Mesothelial cell of epicardium (in vitro differentiated cells): ENCODE measurements at regions not wholly inside any gene's neighbourhood (a gene's known extent, or its start where the extent isn't known, plus 50 kb on each side); places are given as distances from the start of the nearest gene placed in this dataset.

Experiments used
- DNase-seq, 2 experiments: peaks; one replicate each; pipeline ENCODE4 v3.0.0; 2021; ENCODE audit warnings: low spot score in 2 of 2; ENCODE audit not compliant: unreplicated experiment in 2 of 2
- H3K27ac Mint-ChIP-seq: 2 replicates; pipeline ENCODE4 v1.8.0; 2021; ENCODE audit warnings: mixed read lengths
- H3K27me3 Mint-ChIP-seq: 2 replicates; pipeline ENCODE4 v1.8.0; 2021; ENCODE audit warnings: low read depth, mixed read lengths
- H3K36me3 Mint-ChIP-seq: 2 replicates; pipeline ENCODE4 v1.8.0; 2021; ENCODE audit warnings: mixed read lengths
- H3K4me1 Mint-ChIP-seq: 2 replicates; pipeline ENCODE4 v1.8.0; 2021; ENCODE audit warnings: mixed read lengths
- H3K4me3 Mint-ChIP-seq: 2 replicates; pipeline ENCODE4 v1.8.0; 2021; ENCODE audit warnings: mild to moderate bottlenecking, moderate library complexity, mixed read lengths
- H3K9me3 Mint-ChIP-seq: 2 replicates; pipeline ENCODE4 v1.8.0; 2021; ENCODE audit warnings: mixed read lengths
- TF ChIP-seq, protein P1 (sequence below): fragments of 200-600 bp; sonication (generic); IDR thresholded peaks from one replicate; pipeline ENCODE4 v1.5.0; 2021; ENCODE audit warnings: antibody characterized with exemption; ENCODE audit not compliant: unreplicated experiment

DNA sequence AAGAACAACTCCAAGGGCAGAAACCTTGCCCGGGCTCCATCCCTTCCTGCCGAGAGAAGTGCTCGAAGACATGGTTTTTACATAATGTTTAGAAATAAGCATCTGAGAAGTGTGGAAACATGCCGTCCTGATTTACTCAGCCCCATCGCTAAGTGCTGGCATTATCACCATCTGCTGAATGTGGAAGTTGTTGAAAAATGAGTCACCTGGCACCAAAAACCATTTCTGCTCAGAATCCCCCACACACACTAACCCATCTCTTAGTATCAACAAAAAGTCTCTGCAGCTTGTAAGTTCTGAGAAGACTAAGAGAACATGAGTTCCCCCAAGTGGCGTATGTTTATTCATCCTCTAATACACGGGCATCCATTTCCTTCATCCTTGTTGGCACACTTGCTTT, 51.0 kb upstream of the ARL8B start:
- H3K4me3 Mint-ChIP-seq = no peak overlapping the region
- TF ChIP-seq, protein P1, sequence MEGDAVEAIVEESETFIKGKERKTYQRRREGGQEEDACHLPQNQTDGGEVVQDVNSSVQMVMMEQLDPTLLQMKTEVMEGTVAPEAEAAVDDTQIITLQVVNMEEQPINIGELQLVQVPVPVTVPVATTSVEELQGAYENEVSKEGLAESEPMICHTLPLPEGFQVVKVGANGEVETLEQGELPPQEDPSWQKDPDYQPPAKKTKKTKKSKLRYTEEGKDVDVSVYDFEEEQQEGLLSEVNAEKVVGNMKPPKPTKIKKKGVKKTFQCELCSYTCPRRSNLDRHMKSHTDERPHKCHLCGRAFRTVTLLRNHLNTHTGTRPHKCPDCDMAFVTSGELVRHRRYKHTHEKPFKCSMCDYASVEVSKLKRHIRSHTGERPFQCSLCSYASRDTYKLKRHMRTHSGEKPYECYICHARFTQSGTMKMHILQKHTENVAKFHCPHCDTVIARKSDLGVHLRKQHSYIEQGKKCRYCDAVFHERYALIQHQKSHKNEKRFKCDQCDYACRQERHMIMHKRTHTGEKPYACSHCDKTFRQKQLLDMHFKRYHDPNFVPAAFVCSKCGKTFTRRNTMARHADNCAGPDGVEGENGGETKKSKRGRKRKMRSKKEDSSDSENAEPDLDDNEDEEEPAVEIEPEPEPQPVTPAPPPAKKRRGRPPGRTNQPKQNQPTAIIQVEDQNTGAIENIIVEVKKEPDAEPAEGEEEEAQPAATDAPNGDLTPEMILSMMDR = no peak
- no peaks in the 10 kb centered on the region for H3K36me3 Mint-ChIP-seq
- no peak overlapping the region for H3K27ac Mint-ChIP-seq
- DNase-seq = no peak
- H3K9me3 Mint-ChIP-seq = no peaks in the 10 kb centered on the region
- H3K4me1 Mint-ChIP-seq = no peaks in the 10 kb centered on the region
- H3K27me3 Mint-ChIP-seq = no peaks in the 10 kb centered on the region

DNA sequence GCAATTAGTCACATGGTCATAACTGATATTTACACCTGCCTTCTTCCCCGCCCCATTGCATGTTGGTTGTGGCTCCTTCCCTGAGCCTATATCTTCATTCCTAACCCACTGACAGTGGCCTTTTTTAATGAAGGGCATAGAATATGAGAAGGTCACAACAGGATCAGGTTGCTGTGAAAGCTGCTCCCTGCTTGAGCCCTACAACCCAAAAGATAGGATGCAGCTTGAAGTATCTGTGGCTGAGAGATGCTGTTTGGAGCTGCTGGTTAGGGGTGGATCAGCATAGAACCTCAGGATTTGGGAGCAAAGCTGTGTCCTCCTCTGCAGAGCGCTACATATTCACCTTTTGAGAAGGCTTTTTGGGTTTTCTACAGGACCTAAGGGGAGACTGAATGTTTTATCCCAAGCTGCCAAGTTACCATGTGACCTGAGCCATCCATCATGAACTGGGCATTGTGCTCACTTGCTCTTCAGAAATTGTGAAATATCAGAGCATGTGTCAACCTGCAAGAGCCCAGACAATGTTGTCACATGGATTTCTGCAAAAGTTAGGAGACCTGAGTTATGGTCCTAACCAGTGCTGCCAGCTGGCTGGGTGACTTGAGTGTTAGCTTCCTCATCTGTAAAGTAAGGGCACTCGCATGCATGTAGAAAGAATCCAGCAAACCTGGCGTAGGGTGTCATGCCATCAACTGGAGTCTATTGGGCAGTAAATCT, 49.8 kb upstream of the ARL8B start:
- Mint-ChIP-seq H3K9me3 (no peaks in the 10 kb centered on the region), H3K27me3 (no peaks in the 10 kb centered on the region), H3K36me3 (no peaks in the 10 kb centered on the region), H3K27ac (no peak overlapping the region), H3K4me1 (no peaks in the 10 kb centered on the region), H3K4me3 (no peak overlapping the region)
- TF ChIP-seq, protein P1 = no peak
- DNase-seq = no peak
